Activated CD4-positive, CD25-positive, alpha-beta regulatory T cell treated with anti-CD3 and anti-CD28 coated beads, Interleukin-2, amount 50 U/mL, for 72 hours (primary cell): ENCODE measurements at regions not wholly inside any gene's neighbourhood (a gene's known extent, or its start where the extent isn't known, plus 50 kb on each side); places are given as distances from the start of the nearest gene placed in this dataset.
"Not testable (repeated sequence)": the region's sequence is repeated elsewhere in the genome, so short reads cannot be mapped to it uniquely, and the experiment has no call there.

Experiments
- DNase-seq: peaks from one replicate; pipeline ENCODE4 v3.0.0; 2021

GRCh38 chr9:79492092-79493009, 79.4 kb upstream of the TLE4 start:
- no peak for DNase-seq

GRCh38 chr9:79500196-79500864, 71.4 kb upstream of the TLE4 start:
- DNase-seq, result not testable (repeated sequence)

- no peak for DNase-seq
These were observed 70.2 kb upstream of the TLE4 start for GRCh38 chr9:79501546-79501945.

GRCh38 chr9:79507801-79508200, 64.0 kb upstream of the TLE4 start:
- no peak for DNase-seq

- DNase-seq, result no peak
These were observed 59.5 kb upstream of the TLE4 start for GRCh38 chr9:79512251-79512650.
